ENCODE measurements at regions not wholly inside any gene's neighbourhood (a gene's known extent, or its start where the extent isn't known, plus 50 kb on each side); places are given as distances from the start of the nearest gene placed in this dataset.

- DNase-seq: no peak
Measured at GRCh38 chr9:126556560-126557250, 57.0 kb upstream of the LMX1B start.

- peak; percentile 73 to 76 for DNase-seq
Measured at GRCh38 chr9:126558051-126558665, 55.6 kb upstream of the LMX1B start.

- no peak for DNase-seq
Measured at GRCh38 chr9:126559296-126559695, 54.4 kb upstream of the LMX1B start.

- no peak for DNase-seq
Measured at GRCh38 chr9:126561582-126561981, 52.1 kb upstream of the LMX1B start.

GRCh38 chr9:126563556-126563955 is 50.2 kb upstream of the LMX1B start:
- no peak for DNase-seq
